ENCODE measurements at regions not wholly inside any gene's neighbourhood (a gene's known extent, or its start where the extent isn't known, plus 50 kb on each side); places are given as distances from the start of the nearest gene placed in this dataset.

DNA sequence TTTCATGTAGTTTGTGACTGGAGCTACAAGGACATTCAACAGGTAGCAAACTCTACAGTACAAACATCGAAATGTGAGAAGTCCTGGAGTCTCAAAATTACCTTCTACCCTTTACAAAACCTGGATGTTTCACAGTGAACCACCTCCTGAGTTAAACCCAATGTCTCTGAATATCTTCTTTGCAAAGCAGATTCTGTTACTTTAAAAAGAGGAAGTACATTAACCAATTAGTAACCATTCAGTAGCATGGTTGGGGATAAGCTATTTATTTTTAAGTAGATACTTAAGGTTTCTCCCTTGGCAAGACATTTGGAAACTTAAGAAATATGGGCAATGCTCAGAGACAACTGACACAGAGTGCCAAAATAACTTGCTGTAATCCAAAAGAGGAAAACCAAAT is 371.9 kb upstream of the NWD2 start:
- TF ChIP-seq, protein P1, sequence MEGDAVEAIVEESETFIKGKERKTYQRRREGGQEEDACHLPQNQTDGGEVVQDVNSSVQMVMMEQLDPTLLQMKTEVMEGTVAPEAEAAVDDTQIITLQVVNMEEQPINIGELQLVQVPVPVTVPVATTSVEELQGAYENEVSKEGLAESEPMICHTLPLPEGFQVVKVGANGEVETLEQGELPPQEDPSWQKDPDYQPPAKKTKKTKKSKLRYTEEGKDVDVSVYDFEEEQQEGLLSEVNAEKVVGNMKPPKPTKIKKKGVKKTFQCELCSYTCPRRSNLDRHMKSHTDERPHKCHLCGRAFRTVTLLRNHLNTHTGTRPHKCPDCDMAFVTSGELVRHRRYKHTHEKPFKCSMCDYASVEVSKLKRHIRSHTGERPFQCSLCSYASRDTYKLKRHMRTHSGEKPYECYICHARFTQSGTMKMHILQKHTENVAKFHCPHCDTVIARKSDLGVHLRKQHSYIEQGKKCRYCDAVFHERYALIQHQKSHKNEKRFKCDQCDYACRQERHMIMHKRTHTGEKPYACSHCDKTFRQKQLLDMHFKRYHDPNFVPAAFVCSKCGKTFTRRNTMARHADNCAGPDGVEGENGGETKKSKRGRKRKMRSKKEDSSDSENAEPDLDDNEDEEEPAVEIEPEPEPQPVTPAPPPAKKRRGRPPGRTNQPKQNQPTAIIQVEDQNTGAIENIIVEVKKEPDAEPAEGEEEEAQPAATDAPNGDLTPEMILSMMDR (IDR thresholded peaks at IDR 0.05): no peak
- Histone ChIP-seq H3K36me3 (no peaks in the 10 kb centered on the region), H3K27ac (no peak overlapping the region), H3K9me3 (no peaks in the 10 kb centered on the region), H3K4me1 (ENCODE audit: control insufficient read depth in 1 of 2, low read depth in 2 of 2) (no peaks in the 10 kb centered on the region), H3K27me3 (replicated peaks; ENCODE audit: insufficient read depth) (no peaks in the 10 kb centered on the region), H3K4me3 (no peak overlapping the region)
- ATAC-seq (ENCODE audit: insufficient number of reproducible peaks, low FRiP score, low read depth) (no peak), DNase-seq (ENCODE audit: low spot score) (no peak)

DNA sequence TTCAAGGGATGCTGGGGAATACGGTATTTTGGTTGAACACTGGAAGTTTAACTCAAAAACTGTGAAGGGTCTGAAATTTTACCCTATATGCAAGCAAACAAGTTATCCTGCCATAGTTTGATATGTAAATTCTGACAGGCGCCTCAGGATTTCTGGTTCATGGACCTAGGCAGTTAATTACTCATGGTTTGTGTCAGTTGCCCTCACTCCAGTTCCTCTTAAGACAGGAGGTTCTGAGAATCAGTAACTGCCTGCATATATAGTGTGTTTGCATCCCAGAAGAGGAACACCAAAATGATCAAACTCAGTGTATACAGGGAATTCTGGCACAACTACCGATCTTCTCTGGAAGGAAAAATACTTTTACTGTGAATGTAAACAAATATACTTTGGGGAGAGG is 360.4 kb upstream of the NWD2 start:
- TF ChIP-seq, protein P1 (IDR thresholded peaks at IDR 0.05): no peak

DNA sequence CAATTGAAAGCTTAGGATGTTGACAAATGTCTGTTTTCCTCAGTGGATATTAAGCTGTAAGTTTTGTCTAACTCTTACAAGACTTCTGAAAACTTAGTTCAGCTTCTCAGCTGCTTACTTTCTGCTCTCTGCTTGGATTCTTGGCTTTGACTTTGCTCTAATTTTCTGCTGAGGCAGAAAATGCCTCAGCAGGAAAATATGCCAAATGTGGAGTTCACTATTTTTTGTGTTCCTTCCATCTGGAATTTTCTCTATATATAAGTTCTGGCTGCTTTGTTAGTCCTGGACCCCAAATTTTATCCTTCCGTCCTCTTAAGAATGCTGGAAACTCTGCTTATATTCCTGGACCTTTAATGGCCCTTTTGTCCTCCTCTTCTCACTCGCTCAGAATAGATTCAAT is 352.6 kb upstream of the NWD2 start:
- Histone ChIP-seq H3K36me3 (no peaks in the 10 kb centered on the region), H3K27me3 (replicated peaks; ENCODE audit: insufficient read depth) (no peaks in the 10 kb centered on the region), H3K9me3 (no peaks in the 10 kb centered on the region), H3K4me3 (no peak overlapping the region), H3K4me1 (ENCODE audit: control insufficient read depth in 1 of 2, low read depth in 2 of 2) (no peaks in the 10 kb centered on the region), H3K27ac (no peak overlapping the region)
- TF ChIP-seq, protein P1 (IDR thresholded peaks at IDR 0.05): no peak
- ATAC-seq (ENCODE audit: insufficient number of reproducible peaks, low FRiP score, low read depth): no peak
- DNase-seq (ENCODE audit: low spot score): no peak

More for the DNA sequence above, 360.4 kb upstream of the NWD2 start:
- Histone ChIP-seq H3K27ac (no peak overlapping the region), H3K4me1 (ENCODE audit: control insufficient read depth in 1 of 2, low read depth in 2 of 2) (no peaks in the 10 kb centered on the region), H3K27me3 (replicated peaks; ENCODE audit: insufficient read depth) (no peaks in the 10 kb centered on the region), H3K4me3 (no peak overlapping the region), H3K36me3 (no peaks in the 10 kb centered on the region), H3K9me3 (no peaks in the 10 kb centered on the region)
- no peak for DNase-seq (ENCODE audit: low spot score)
- no peak for ATAC-seq (ENCODE audit: insufficient number of reproducible peaks, low FRiP score, low read depth)

DNA sequence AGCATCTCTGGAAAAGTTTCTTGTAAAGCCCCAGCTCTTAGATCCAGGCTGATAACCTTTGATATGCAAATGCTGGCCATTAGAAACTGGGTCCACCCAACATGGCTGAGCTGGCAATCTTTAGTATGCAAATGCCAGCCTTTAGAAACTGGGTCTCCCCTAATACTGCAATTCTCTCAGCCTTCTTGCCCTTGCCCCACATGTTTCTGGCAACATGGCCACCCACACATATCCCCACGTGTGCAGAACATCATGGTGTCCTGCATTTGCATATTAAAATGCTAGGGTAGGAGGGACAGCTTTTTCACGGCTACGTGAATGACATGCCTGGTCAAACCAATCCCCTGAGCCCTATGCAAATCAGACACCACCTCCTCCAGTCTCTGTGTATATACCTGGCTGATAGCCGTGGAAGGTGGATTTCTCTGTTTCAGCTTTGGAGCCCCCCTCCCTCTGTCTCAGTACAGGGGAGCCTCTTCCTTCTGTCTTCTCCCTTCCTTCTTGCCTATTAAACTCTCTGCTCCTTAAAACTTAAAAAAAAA is 344.0 kb upstream of the NWD2 start:
- ATAC-seq (ENCODE audit: insufficient number of reproducible peaks, low FRiP score, low read depth) (no peak), DNase-seq (ENCODE audit: low spot score) (no peak)
- Histone ChIP-seq H3K27me3 (replicated peaks; ENCODE audit: insufficient read depth) (no peaks in the 10 kb centered on the region), H3K4me1 (ENCODE audit: control insufficient read depth in 1 of 2, low read depth in 2 of 2) (no peaks in the 10 kb centered on the region), H3K27ac (no peak overlapping the region), H3K36me3 (no peaks in the 10 kb centered on the region), H3K9me3 (no peaks in the 10 kb centered on the region), H3K4me3 (no peak overlapping the region)
- TF ChIP-seq, protein P1 (IDR thresholded peaks at IDR 0.05): no peak

DNA sequence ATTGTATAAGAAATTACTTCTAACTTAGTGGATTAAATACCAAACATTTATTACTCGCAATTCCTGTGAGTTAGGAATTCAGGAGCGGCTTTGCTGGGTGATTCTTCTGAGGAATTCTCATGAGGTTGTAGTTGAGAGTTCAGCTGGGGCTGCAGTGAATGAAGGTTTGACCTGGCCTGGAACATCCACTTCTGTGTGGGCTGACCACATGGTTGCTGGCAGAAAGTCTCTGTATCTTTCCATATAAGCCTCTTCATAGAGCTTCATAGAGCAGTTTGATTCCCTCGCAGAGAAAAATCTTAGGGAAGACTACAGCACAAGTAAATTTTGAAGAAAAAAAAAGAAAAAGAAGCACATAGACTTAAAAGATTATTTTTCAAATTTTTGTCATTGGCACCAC is 339.7 kb upstream of the NWD2 start:
- no peaks in the 10 kb centered on the region for H3K27me3 ChIP-seq (replicated peaks; ENCODE audit: insufficient read depth)
- no peak for DNase-seq (ENCODE audit: low spot score)
- TF ChIP-seq, protein P1 (IDR thresholded peaks at IDR 0.05): no peak
- no peak overlapping the region for H3K4me3 ChIP-seq
- no peaks in the 10 kb centered on the region for H3K9me3 ChIP-seq
- H3K4me1 ChIP-seq (ENCODE audit: control insufficient read depth in 1 of 2, low read depth in 2 of 2): no peaks in the 10 kb centered on the region
- no peak overlapping the region for H3K27ac ChIP-seq
- H3K36me3 ChIP-seq: no peaks in the 10 kb centered on the region
- no peak for ATAC-seq (ENCODE audit: insufficient number of reproducible peaks, low FRiP score, low read depth)
